Activated CD4-positive, alpha-beta T cell treated with anti-CD3 and anti-CD28 coated beads, Interleukin-2, Interleukin-6, amounts not matched to agents 100 ng/mL and 50 ng/mL, durations not matched to agents 16 hours and 8 hours (primary cell): ENCODE measurements at regions not wholly inside any gene's neighbourhood (a gene's known extent, or its start where the extent isn't known, plus 50 kb on each side); places are given as distances from the start of the nearest gene placed in this dataset.
"Not testable (repeated sequence)": the region's sequence is repeated elsewhere in the genome, so short reads cannot be mapped to it uniquely, and the experiment has no call there.

ENCODE experiments used
- DNase-seq: peaks from one replicate; pipeline ENCODE4 v3.0.0-alpha.2; 2020

DNA sequence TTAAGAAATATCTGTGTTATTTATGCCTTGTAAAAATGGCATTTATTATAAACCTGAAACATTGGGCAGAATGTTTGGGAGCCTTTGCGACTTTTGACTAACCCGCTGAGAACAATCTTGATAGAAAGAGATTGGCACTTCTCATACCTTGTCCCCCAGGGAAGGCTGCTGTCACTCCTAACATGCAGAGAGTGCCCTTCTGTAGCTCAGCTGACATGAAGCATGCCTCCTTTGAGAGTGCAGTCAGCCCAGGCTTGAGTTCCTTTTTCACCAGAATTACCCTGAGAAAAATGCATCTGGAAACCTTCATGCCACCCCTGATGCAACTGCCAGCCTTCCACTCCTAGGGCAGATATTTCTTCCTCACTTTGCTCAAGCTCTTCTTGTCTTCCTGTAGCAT, 569.2 kb upstream of the ARPP21 start:
- DNase-seq = no peak

DNA sequence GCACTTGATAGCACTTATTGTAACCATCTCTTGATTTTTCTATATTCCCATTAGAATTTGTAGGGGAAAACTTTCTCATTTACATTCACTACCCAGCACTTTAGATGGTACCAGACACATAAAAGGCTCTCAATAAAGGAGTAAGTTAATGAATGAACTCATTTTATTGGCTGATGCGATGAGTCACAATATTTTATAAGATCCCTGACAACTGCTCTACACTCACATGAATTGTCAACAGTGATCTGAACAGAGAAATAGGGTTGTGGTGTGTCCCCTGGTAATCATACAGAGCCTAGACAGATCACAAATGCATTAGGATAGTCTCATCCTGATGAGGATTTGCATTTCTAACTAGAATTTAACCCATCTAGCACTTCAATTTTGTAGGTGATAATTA, 567.6 kb upstream of the ARPP21 start:
- DNase-seq = no peak

DNA sequence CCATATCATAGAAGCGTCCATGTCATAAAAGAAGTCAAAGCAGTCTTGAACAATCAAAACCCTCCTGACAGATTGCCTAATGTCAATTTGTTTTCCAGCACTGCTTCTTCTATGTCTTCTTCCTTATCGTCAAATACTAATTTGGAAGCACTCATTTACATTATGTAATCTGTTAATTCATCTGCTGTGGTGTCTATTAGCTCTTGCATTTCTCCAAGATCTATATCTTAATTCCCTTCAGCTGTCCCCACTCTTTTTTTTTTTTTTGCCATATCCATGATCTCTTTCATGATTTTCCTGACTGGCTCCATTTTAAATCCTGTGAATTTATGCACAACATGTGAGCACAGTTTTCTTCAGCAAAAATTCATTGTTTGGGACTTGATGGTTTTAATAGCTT, 560.5 kb upstream of the ARPP21 start:
- DNase-seq = no peak

DNA sequence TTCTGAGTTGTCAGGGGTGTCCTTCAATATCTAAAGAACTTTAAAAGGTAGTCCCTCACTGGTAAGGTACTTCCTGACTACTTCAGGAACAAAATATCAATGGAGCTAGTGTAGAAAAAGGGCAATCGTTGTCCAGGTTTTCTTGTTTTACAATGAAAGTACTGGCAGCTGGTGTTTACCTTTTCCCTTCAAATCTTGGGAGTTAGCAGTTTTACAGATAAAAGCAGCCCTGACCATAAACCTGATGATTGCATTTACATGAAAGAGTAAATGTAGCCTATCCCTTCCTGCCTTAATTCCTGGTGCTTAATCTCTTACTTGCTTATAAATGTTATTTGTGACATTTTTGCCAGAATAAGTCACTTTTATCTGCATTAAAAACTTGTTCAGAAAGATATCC, 559.9 kb upstream of the ARPP21 start:
- DNase-seq = no peak

DNA sequence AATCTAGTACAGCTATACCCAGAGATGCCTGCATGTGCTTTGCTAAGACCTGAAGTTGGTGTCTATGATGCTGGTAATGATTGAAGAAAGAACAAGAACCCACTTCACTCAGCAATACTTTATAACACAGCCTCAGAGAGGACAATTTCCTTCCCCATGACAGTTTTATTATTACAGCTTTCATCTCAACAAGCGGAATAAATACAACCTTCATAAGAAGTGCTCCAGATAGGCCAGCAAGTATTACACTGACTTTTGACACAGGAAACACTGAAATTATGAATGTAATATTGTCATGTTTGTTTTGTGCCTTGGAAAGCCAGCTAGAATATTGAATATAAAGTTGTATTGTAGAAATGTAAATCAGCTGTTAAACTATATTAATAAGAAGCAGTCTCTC, 557.4 kb upstream of the ARPP21 start:
- no peak for DNase-seq

DNA sequence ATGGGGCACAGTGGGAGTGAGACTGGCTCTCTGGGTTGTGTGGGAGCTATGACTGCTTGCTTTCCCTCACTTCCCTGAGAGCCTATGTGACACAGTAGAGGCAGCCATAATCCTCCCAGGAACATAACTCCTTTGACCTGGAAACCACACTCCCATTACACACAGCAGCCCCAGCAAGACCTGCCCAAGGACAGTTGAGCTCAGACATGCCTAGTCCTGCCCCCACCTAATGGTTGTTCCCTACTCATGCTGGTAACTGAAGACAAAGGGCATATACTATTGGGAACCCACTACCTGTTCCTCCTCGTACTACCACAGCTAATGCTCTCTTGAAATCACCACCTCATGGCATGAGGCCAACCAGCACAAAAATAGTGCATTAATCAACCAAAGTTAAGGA, 550.4 kb upstream of the ARPP21 start:
- DNase-seq = no peak

DNA sequence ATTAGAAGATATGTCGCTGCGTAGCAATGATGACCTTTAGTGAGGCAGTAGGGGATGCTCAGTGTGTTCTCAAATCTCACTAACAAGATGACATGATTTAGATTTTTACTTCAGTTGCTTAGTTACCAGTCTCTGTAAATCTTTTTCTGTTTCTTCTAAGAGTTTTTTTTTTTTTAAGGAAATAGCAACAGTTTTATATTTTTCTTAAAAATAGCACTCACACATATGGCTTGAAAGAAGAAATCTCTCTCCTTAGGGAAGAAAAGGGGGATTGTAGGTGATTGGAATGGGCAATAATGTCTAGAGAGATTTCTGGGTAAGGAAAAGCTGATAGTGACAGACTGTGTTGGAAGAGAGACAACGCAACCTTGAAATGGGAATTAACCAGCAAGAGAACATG, 524.6 kb upstream of the ARPP21 start:
- DNase-seq = no peak

DNA sequence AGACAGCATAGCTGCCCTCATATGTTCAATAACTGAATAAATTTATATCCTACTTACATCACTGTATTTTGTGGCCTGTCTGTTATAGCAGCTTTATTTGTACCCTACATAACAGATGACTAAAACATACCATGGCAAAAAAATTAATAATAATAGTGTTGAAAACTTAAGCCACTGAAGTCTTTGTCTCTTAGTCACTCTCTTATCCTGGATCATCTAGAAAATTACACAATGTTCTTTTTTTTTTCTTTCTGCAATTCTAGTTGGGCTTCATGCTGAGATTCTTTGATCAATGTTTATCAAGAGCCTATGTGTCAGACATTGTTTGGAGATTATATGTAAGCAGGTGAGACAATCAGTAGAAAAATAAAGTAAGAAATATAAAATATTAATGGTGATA, 519.3 kb upstream of the ARPP21 start:
- DNase-seq = no peak

DNA sequence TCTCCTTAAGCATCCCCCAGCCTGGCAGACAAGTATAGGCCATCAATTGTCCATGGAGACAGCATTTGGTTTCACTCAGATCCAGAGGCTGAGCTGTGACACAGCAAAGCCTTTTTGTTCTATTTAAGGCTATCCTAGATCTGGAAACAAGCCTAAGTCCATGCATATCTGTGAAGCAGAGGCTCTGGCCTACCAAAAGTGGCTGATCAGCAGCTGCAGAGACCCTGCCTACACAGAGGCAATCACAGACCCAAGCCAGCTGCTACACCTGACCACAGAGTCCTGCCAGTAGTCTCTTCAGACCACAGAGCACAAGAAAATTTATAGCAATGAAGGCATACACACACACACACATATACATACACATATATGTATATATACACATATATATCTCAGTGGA, 501.7 kb upstream of the ARPP21 start:
- DNase-seq = no peak

DNA sequence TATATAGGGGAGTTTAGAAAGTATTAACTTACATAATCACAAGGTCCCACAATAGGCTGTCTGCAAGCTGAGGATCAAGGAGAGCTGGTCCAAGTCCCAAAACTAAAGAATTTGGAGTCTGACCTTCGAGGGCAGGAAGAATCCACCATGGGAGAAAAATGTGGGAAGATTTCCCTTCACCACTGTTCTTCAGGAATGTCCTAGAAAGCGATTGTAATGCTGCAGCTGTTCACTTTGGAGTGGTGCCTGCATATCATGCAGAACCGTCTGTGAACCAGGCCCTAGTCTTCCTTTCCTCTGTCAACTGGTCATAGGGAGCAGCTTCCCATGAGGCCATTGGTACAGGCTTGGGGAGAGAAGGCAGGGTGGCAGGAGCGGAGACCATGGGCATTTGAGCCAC, 497.9 kb upstream of the ARPP21 start:
- no peak for DNase-seq

DNA sequence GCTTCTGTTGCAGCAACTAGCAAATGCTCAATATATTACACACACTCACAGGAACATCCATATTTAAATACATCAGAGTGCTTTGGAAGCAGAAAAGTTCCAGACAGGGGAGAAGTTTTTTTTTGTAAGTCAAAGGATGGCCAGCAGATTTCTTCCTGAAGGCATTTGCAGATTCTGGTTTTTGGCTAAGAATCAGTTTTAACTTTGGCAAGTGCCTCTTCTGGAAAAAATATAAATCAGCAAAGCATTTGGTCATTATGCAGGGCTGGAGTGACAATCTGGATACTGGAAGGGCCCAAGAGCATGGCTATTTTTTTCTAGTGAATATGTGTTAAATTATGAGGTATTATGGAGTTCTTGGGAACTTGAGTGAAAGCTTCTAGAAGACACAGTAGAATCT, 495.3 kb upstream of the ARPP21 start:
- DNase-seq = no peak

DNA sequence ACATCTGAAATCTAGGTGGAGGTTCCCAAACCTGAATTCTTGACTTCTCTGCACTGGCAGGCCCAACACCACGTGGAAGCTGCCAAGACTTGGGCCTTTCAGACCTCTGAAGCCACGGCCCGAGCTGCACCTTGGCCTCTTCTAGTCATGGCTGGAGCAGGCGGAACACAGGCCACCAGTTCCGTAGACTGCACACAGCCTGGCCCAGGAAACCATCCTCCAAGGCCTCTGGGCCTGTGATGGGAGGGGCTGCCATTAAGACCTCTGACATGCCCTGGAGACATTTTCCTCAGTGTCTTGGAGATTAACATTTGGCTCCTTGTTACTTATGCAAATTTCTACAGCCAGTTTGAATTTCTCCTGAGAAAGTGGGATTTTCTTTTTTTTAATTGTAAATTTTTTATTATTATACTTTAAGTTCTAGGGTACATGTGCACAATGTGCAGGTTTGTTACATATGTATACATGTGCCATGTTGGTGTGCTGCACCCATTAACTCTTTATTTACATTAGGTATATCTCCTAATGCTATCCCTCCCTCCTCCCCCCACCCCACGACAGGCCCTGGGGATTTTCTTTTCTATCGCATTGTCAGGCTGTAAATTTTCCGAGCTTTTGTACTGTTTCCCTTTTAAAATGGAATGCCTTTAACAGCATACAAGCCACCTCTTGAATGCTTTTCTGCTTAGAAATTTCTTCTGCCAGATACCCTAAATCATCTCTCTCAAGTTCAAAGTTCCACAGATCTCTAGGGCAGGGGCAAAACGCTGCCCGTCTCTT, 492.9 kb upstream of the ARPP21 start:
- not testable (repeated sequence) for DNase-seq

DNA sequence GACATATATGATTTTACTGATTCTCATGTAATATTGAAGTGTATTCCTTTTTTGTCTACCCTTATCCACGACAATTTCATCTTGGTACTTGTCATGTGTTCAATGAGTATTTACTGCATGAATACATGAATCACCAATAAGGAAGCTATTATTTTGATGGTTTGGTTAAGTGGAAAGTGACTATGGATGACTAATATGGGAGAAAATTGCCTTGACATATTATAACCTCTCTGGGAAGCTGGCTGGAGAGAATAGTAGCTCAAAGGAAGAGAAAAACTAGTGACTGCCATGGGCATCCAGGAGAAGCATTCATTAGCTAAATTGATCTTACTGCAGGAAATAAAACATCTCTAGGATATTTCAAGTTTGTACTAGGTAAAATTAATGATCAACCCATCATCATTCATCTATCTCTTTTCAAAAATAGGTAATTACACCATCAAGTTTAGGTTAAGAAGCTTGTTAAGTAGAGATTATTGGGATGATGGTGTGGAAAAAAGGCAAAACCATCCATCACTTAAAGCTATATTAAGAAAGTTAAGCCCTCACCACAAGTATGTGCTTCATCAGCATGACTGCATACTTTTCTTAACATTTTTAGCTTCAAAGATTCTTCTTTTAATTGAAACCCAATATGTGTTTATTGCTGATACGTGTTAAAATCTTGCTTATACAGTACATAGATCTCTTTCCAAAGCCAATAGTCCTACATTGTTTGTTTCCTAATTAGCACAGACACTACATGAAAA, 455.2 kb upstream of the ARPP21 start:
- no peak for DNase-seq

DNA sequence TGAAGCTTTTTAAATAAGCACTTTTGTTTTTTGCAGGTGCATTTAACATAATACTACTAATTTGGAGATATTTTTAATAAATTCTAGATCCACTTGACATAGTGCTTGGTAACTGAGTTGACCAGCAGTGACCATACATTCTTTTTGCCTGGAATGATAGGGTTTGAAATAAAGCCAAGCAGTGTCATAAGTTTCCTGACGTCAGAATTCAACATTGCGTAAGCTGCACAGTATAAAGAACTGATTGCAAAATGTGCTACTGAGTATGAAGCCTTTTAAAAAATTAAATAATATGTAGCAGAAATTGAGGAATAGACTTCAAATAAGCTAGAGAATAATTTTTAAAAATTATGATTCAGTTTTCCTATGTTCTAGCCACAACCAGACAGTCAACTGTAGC, 454.6 kb upstream of the ARPP21 start:
- DNase-seq = no peak

DNA sequence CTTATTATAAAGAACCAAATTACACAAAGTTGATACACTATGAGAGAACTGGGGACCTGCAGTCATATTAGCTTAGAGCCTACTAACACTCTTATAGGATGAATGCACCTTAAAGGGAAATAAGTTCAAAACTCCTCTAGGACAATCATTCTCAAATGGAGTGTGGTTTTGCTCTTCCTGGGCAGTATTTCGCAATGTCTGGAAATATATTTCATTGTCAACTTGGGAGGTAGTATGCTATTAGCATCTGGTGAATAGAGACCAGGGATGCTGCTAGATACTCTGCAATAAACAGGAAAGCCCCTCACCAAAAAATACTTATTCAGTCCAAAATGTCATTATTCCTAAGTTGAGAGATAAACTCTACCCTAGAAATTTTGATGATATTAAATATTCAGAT, 451.4 kb upstream of the ARPP21 start:
- no peak for DNase-seq

DNA sequence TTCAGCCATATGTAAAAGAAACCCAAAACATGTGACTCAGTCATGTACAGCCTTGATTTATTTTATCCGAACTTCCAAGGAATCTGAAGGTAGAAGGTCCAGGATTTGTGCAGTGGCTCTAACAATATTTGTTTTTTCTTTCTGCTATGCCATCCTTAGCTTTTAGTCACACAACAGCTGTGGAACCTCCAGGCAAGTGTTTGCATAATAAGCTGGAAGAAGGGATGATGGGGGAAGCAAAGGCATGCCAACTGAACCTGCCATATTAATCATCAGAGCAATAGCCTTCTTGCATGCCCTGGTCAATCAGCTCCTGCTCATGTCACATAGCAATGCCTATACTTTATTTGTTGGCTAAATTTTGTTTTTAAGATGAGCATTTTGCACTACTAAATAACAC, 444.7 kb upstream of the ARPP21 start:
- no peak for DNase-seq

DNA sequence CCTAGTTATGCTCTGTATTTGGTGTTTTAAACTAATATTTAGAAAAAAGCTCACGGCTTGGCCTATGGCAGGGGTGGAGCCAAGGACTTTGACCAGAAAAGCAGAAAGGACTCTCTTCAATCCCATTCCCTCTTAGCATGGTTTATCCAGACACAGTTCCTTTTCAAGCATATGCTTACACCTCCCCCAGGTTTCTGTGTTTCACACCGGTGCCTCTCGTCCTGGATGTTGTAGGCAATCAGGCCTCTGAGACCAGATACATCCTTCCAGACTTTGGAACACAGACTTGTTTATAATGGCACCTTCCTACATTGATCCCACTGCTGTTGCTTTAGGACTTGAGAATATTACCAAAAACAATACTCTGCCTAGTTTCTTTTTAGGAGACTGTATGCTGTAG, 440.5 kb upstream of the ARPP21 start:
- no peak for DNase-seq

DNA sequence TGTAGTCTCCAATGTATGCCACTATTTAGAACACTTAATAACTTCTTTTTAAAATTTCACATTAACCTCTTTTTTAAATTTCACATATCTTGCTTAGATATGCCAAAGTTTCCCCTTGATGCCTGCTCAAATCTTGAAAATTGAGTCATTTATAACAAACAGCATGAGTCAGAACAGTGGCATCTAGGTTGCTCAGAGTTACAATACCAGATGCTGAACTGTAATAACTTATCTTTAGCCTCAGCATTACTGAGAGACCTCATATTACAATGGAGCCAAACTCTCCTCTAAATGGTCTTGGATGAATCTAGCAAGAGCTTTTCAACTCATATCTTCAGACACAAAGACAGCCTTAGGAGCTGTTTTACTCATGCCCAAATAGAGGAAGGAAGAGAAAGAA, 439.3 kb upstream of the ARPP21 start:
- no peak for DNase-seq

DNA sequence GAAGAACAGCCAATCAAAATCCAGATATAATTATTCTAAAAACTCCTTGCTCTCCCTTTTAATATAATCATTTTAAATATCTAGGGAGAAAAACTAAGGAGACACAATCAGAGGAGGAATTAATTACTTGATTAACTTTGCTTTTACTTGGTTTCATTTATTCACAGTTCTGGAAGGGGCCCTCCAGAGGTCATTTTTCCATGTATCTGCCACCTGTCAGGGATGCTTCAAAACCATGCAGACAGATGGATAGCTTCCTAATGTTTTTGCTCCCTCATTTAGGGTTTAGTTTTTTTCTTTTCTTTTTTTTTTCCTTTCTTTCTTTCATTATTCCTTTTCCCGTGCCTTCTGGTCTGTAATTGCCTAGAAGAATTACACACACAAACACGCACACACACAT, 438.1 kb upstream of the ARPP21 start:
- no peak for DNase-seq

DNA sequence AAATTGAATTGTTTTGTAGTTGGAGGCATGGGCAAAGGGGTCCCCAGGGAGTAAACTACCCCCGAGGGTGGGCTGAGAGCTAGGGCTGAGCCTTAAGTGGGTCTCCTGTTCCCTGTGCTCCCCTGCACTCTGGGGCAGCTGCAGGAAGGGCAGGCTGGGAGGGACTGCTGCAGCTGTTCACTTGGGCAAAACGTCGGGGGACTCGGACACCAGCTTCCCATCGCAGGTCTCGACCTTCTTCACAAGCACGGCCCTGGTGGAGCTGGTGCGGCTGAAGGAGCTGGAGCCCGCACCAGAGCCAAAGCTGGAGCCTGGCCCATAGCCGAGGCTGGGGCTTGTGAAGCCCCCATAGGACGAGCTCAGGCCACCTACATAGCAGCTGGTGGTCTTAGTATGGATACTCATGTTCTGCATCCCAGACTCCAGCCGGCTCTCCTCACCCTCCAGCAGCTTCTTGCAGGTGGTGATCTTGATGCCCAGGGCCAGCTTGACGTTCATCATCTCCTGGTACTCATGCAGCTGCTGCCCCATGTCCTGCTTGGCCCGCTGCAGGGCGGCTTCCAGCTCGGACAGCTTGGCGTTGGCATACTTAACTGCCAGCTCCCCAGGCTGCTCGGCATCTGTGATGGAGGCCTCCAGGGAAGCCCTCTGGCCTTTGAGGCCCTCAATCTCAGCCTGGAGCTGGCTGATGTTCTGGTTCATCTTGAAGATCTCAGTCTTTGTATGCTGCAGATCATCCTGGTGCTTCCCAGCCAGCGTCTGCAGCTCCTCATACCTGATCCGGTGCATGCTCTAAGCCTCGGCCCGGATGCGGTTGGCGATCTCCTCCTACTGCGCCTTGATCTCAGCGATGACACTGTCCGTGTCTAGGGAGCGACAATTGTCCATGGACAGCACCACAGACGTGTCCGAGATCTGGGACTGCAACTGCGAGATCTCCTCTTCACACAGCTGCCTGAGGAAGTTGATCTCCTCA, 423.5 kb upstream of the ARPP21 start:
- no peak for DNase-seq

DNA sequence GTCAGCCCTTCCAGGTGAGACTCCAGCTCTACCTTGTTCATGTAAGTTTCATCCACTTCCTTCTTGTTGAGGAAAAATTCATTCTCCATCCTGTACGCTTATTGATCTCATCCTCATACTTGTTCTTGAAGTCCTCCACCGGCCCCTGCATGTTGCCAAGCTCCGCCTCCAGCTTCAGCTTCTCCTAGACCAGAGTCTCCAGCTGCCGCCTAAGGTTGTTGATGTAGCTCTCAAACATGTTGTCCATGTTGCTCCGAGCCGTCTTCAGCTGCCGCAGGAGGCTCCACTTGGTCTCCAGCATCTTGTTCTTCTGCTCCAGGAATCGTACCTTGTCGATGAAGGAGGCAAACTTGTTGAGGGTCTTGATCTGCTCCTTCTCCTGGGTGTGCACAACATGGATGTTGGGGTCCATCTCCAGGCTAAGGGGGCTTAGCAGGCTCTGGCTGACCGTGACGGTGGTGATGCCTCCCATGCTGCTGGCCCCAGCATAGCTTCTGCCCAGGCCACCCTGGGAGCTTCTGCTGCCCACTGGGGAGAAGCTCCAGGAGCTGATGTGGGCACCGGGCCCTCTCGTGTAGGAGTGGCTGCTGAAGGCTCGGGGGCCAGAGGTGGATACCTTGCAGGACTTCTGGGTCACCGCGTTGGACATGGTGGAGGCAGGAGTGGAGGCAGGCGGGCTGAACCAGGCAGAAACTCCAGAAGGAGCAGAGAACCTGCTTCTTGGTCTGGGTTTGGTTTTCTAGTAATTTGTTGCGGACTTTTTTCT, 422.6 kb upstream of the ARPP21 start:
- no peak for DNase-seq

DNA sequence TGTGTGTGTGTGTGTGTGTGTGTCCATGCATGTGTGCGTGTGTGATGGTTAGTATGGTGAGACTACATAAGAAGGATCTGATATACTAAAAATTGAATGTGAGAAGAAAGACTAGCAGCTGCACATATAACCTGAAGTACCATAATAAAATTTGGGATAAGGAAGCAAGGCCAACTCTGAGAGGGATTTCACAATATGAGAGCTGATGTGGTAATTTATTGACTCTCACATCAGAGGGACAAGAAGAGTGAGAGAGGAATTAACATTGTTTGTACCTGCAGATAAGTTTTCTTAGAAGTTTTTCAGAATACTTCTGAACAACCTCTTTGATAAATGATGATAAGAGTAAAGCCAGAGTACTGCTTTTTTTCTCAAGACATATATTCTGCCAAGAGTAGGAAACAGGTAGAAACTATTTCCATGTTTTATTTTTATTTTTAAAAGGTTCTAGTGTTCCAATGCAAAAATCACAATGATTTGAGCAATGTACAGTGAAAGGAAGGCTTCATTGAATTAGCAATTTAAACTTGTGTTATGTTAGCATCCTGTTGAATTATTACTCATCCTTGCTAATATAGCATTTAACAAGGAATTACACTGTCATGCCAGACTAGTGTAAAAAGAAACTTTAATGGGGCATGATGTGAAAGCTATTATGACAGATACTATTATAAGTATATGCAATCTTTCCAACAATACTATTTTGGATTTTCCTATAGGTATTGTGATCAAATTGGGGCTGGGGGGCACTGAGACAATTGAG, 415.5 kb upstream of the ARPP21 start:
- no peak for DNase-seq
